ENCODE measurements at regions not wholly inside any gene's neighbourhood (a gene's known extent, or its start where the extent isn't known, plus 50 kb on each side); places are given as distances from the start of the nearest gene placed in this dataset.

- no peak for TF ChIP-seq CTCF (conservative IDR thresholded peaks at IDR 0.05)
- no peak for TF ChIP-seq EZH2 (IDR thresholded peaks at IDR 0.05; ENCODE audit: low read depth)
Measured at GRCh38 chr2:37800176-37800858, 124.8 kb upstream of the RMDN2 start.
